NCI-H1105 treated with DMSO at 0.1 percent for 48 hours (cell line): ENCODE measurements at regions not wholly inside any gene's neighbourhood (a gene's known extent, or its start where the extent isn't known, plus 50 kb on each side); places are given as distances from the start of the nearest gene placed in this dataset.
A peak's percentile ranks its signal among the peaks of the same experiment; 100 is the strongest.

ENCODE experiments used
- DNase-seq: peaks from one replicate; lab custom pipeline; 2025; lab: John Stamatoyannopoulos, UW

GRCh38 chr20:6421321-6422248, 298.8 kb upstream of the FERMT1 start:
- DNase-seq: peak; percentile 37

GRCh38 chr20:6420336-6420735, 297.5 kb upstream of the FERMT1 start:
- DNase-seq: no peak

- no peak for DNase-seq
Measured at GRCh38 chr20:6418732-6419131, 295.9 kb upstream of the FERMT1 start.

GRCh38 chr20:6416371-6416770, 293.5 kb upstream of the FERMT1 start:
- DNase-seq: no peak

- DNase-seq: no peak
Measured at GRCh38 chr20:6411651-6412050, 288.8 kb upstream of the FERMT1 start.

GRCh38 chr20:6410721-6411120, 287.9 kb upstream of the FERMT1 start:
- DNase-seq: no peak

- DNase-seq: no peak
Measured at GRCh38 chr20:6407163-6407562, 284.3 kb upstream of the FERMT1 start.

GRCh38 chr20:6401893-6402557, 279.2 kb upstream of the FERMT1 start:
- no peak for DNase-seq

- no peak for DNase-seq
Measured at GRCh38 chr20:6397115-6397514, 274.3 kb upstream of the FERMT1 start.

GRCh38 chr20:6395695-6396094, 272.9 kb upstream of the FERMT1 start:
- peak; percentile 26 for DNase-seq

GRCh38 chr20:6388671-6389197, 265.9 kb upstream of the FERMT1 start:
- DNase-seq: no peak

GRCh38 chr20:6384956-6385486, 262.2 kb upstream of the FERMT1 start:
- no peak for DNase-seq

GRCh38 chr20:6384380-6384779, 261.6 kb upstream of the FERMT1 start:
- DNase-seq: no peak

- no peak for DNase-seq
Measured at GRCh38 chr20:6381887-6382286, 259.1 kb upstream of the FERMT1 start.

- DNase-seq: no peak
Measured at GRCh38 chr20:6362245-6362644, 239.4 kb upstream of the FERMT1 start.

- DNase-seq: no peak
Measured at GRCh38 chr20:6360766-6361165, 237.9 kb upstream of the FERMT1 start.

GRCh38 chr20:6355754-6356451, 233.1 kb upstream of the FERMT1 start:
- DNase-seq: no peak

- DNase-seq: no peak
Measured at GRCh38 chr20:6348908-6349307, 226.1 kb upstream of the FERMT1 start.

GRCh38 chr20:6347916-6348315, 225.1 kb upstream of the FERMT1 start:
- no peak for DNase-seq

GRCh38 chr20:6341491-6341890, 218.7 kb upstream of the FERMT1 start:
- DNase-seq: no peak

GRCh38 chr20:6339176-6339575, 216.3 kb upstream of the FERMT1 start:
- DNase-seq: no peak

- DNase-seq: no peak
Measured at GRCh38 chr20:6333110-6333509, 210.3 kb upstream of the FERMT1 start.
